ENCODE measurements at regions not wholly inside any gene's neighbourhood (a gene's known extent, or its start where the extent isn't known, plus 50 kb on each side); places are given as distances from the start of the nearest gene placed in this dataset.
"Not testable (repeated sequence)": the region's sequence is repeated elsewhere in the genome, so short reads cannot be mapped to it uniquely, and the experiment has no call there.

GRCh38 chr2:210730672-210731071, 174.3 kb downstream of the CPS1 start:
- no peak for DNase-seq (ENCODE audit: low spot score)

DNA sequence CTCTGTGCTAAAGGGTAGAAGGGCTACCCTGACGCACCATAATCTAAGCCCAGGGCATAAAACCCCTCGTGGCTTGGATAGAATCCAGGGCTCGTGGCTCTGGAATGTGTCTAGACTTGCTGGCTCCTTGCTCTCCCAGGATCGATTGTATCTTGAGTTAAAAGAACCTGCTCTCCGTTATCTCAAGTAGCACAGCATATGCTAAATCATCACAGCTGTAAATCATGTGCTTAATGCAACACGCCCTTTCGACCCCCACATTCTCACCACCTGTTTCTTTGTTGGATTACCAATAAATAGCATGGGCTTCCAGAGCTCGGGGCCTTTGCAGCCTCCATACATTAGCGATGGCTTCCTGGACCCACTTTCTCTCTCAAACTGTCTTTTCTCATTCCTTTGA, 190.4 kb downstream of the CPS1 start:
- not testable (repeated sequence) for DNase-seq (ENCODE audit: low spot score)

DNA sequence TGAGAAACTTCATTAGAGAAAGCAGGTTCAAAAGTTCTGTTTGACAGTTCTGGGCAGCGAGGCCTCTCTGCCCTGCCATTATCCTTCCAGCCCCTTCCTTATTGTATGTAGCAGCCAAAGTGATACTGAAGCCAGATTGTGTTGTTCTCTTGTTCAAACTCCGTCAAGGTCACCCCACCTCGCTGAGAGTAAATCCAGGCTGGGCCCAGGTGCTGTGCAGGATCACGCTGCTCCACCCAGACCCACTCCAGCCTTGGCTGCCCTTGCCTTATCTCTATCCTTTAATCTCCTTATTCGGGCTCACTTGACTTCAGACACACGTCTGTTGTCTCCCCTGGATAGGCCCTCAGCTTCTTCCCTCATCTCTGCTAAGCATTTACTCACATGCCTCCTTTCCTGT, 196.1 kb downstream of the CPS1 start:
- DNase-seq (ENCODE audit: low spot score): no peak

GRCh38 chr2:210753386-210753785, 197.0 kb downstream of the CPS1 start:
- no peak for DNase-seq (ENCODE audit: low spot score)

GRCh38 chr2:210756855-210757254, 200.5 kb downstream of the CPS1 start:
- DNase-seq (ENCODE audit: low spot score): no peak

DNA sequence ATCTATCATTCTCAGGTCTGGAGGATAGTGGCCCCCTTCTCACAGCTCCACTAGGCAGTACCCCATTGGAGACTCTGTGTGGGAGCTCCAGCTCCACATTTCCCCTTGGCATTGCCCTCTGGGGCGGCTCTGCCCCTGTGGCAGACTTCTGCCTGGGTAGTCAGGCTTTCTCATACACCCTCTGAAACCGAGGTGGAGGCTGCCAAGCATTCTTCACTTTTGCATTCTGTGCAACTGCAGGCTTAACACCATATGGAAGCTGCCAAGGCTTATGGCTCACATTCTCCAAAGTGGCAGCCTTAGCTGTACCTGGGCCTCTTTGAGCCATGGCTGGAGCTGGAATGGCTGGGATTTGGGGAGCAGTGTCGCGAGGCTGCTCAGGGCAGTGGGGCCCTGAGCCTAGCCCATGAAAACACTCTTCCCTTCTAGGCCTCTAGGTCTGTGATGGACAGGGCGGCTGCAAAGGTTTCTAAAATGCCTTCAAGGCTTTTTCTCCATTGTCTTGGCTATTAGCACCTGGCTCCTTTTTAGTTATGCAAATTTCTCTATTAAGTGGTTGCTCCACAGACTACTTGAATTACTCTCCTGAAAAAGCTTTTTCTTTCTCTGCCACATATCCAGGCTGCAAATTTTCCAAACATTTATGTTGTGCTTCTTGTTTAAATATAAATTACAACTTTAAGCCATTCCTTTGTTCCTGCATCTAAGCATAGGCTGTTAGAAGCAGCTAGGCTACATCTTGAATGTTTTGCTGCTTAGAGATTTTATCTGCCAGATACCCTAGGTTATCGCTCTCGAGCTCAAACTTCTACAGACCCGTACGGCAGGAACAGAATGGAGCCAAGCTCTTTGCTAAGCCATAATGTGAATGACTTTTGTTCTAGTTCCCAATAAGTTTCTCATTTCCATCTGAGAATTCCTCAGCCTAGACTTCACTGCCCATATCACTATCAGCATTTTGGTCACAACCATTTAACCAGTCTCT, 206.5 kb downstream of the CPS1 start:
- DNase-seq (ENCODE audit: low spot score): no peak

DNA sequence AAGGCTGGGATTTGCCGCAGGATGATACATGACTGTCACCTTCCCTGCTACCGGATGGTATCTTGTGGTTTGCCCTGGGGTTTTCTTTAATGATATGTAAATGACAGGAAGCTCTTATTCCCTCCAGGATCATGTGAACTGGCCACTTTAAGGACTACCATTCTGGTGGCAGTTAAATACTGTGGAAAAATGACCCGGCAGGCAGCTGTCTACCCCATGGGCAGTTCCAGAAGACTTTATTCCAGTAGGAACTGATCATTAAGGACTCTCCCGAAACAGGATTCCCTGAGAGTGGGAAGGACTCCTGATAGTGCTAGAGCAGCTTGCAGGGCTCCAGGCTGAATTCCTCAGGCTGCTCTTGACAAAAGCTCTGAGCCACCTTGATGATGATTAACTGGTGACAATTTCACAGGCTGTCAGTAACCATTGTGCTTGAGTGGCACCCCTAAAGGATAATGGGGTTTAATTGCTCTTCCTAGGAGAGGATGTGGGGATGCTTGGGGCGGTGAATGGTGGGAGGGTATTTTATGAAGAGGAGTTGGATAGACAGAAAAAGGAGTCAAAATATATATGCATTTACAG, 212.0 kb downstream of the CPS1 start:
- no peak for DNase-seq (ENCODE audit: low spot score)

DNA sequence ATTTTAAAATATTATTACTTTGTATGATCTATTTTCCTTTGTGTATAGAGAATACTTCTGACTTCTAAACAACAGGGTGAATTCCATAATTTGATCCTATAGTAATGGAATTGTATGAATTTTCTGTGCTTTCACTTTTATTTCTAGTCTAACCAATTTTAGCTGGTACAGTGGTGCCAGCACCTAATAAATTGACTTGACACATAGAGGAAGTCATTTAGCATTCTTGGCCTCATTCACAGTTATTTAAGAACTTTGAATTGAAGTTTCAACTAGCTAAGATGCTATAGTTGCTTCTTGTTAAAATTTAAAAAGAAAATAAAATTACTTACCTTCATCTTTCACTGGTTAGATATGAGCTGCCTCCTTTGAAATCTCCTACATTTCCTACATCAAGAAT, 220.4 kb downstream of the CPS1 start:
- DNase-seq (ENCODE audit: low spot score): no peak

GRCh38 chr2:210782222-210782621, 225.8 kb downstream of the CPS1 start:
- no peak for DNase-seq (ENCODE audit: low spot score)

- DNase-seq (ENCODE audit: low spot score): not testable (repeated sequence)
These were observed 231.4 kb downstream of the CPS1 start for GRCh38 chr2:210787831-210788230.

DNA sequence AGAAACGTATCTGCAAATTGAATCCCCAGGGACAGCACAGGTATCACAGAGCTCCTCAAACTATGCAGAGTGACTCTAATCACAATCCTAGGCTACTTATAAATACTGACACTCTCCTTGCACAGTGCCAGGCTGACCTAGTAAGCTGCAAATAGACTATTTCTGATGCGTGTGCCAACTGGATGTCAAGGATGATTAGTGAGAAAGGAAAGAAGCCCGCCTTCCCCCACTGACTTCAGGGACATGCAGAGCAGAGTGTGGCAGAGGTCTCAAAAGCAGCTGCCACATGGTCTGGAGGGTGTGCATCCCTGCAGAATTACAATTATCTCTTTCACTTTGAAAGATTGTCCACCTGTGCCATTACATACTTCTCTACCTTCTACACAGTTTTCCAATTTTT, 235.6 kb downstream of the CPS1 start:
- no peak for DNase-seq (ENCODE audit: low spot score)

DNA sequence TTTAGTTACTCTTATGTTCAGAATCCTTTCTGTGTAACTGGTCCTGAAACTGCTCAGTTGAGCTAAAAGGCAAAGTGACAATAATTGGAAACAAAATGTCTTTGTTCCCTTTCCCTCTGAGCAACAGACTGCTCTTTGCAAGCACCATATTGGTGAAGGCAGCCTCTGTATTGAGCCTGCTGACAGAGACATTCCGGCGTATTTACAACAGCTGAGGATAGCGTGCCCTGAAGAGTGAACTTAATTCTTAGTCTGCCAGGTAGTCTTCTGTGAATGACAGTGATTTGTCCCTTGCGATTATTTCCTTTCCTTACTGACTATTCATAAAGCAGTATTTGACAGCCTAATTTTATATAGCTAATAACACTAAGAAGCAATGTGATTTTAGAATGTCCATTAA, 239.1 kb downstream of the CPS1 start:
- no peak for DNase-seq (ENCODE audit: low spot score)

DNA sequence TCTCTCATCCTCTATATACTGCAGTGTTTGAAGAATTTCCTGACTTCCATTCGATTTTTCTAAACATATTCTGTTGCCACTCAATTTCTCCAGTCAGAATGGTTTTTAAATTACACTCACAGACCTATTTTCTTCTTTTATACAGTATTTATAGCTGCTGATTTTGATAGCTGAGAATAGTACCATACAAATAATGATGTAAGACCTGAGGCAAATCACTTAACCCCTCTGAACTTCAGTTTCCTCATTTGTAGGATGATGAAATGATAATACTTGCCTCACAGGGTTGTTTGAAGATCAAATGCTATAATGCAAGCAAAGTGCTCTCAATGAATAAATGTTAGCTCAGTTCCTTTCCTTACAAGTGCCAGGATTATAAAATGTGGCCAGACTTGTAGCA, 241.8 kb downstream of the CPS1 start:
- no peak for DNase-seq (ENCODE audit: low spot score)

DNA sequence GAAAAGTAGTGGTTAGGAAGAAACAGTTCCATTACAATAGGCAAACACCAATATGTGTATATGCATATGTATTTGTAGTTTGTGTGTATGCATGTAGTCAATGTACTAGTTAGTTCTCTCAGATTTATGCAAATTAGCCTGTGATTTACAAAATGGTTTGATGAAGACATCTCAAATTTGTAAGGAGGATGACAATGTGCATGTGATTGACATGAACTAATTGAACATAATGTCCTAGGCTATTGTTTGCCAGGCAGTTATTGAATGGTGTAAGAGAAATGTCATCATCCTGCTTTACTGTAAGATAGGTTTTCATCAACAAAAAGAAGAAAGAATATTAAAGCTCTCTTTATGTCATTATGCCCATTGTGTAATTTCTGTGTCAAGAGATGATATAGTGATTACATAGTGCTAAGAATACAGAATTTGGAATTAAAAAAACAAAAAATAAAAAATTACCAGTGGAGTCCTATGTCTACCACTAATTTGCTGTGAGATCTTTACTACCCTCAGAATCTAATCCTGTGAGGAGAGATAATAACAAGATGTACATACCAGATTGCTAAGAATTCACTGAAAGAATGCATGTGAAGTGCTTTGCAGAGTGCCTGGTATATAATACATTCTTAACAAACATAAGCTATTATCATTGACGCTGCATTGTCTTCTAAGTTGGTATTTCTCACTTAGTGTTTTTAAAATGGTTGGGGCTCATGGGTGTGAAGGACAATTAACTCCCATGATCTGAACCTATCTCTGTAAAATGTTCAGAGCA, 258.0 kb downstream of the CPS1 start:
- no peak for DNase-seq (ENCODE audit: low spot score)

GRCh38 chr2:210816769-210817168, 260.4 kb downstream of the CPS1 start:
- DNase-seq (ENCODE audit: low spot score): no peak

GRCh38 chr2:210818473-210818872, 262.1 kb downstream of the CPS1 start:
- no peak for DNase-seq (ENCODE audit: low spot score)

DNA sequence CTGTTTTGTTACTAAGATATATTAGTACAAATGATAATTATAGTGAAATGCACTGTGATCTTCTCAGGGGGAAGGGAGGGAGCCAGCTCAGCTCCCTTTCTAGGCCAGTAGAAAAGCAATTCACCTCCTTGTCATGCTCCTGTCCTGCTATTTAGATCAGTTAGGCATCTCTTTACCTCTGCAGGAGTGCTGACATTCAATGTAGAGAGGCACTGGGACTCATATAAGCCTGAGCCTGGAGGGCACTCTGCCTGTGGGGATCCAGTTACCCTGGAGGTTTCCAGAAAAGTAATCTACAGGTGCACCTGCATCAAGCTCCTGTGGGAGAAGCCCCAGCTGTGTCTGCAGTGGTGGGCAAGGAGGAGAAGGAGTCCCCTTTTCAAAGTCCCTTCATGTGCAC, 277.0 kb downstream of the CPS1 start:
- DNase-seq (ENCODE audit: low spot score): no peak

DNA sequence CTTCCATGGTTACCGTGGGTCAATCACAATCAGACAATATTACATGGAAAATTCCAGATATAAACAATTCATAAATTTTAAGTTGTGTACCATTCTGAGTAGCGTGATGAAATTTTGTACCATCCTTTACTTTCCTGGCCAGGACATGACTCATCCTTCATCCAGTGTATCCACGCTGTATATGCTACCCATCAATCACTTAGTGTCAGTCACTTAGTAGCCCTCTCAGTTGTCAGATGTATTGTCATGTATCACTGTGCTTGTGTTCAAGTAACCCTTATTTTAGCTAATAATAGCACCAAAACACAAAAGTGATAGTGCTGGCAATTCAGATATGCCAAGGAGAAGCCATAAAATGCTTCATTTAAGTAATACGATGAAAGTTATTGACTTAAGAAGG, 282.6 kb downstream of the CPS1 start:
- no peak for DNase-seq (ENCODE audit: low spot score)

DNA sequence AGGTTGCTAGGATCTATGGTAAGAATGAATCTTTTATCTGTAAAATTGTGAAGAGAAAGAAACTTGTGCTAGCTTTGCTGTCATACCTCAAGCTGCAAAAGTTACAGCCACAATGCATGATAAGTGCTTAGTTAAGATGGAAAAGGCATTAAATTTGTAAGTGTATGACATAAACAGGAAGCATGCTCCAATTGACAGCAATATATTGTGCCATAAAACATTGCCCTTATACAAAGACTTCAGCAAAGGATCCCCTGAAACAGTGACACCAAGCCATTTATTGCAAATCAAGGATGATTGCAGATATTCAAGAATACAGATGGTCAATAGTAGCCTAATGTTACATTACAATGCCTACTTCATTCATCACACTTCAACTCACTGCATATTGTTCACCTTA, 283.1 kb downstream of the CPS1 start:
- no peak for DNase-seq (ENCODE audit: low spot score)

DNA sequence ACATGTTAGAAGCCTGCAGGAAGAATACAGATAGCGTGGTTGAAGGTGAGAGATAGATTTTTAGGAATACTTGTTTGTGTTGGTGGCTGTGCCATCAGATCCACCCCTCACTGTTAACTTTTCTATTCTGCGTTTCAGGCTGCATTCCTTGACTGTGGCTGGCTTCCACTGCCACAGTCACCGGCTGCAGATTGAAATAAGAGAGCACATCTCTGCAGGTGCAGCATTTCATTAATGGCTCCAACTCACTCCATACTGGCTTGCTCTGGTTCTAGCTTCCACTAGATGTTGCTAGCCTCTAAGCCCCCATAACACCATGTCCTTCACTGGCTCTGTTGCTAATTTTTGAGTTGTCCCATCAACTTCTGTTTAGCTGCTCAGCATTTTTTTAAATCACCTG, 286.5 kb downstream of the CPS1 start:
- no peak for DNase-seq (ENCODE audit: low spot score)

DNA sequence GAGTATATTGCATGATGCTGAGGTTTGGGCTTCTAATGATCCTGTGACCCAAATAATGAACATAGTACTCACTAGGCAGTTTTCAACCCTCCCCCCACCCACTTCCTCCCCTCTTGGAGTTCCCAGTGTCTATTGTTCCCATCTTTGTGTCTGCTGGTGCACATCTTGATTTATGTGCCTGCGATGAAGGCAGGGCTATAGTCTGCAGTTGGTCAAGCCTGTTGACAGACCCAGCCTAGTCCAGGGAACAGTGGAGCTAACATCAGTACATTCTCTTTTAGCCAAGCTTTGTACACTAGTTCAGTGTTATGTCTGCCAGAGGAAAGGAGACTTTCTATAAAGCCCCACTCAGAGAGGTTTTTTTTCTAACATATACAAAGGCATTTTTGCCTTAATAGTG, 287.6 kb downstream of the CPS1 start:
- DNase-seq (ENCODE audit: low spot score): no peak

- DNase-seq (ENCODE audit: low spot score): no peak
These were observed 302.9 kb downstream of the CPS1 start for GRCh38 chr2:210859314-210859713.

GRCh38 chr2:210860276-210860675, 303.9 kb downstream of the CPS1 start:
- DNase-seq (ENCODE audit: low spot score): no peak
